HCT116 (cell line): ENCODE measurements at regions not wholly inside any gene's neighbourhood (a gene's known extent, or its start where the extent isn't known, plus 50 kb on each side); places are given as distances from the start of the nearest gene placed in this dataset.

Source experiments
- ATAC-seq: fragments of 200-7000 bp; cut with Tn5 transposase; 2 replicates; pipeline ENCODE4 v1.9.1; 2020; ENCODE audit warnings: mild to moderate bottlenecking, moderate library complexity
- BruUV-seq: library from RNA; stranded (reverse); fragments of 400-500 nt; replicated peaks from 2 replicates; lab custom pipeline; 2021; lab: Mats Ljungman, UMichigan
- CTCF ChIA-PET: fragments of 300-600 bp; sonication (Branson Sonifier 250); formaldehyde crosslinking; loops from one replicate; lab custom pipeline; 2021; ENCODE audit warnings: antibody characterized with exemption; lab: Charles Lee
- POLR2A ChIA-PET: fragments of 300-600, 350-600 bp; sonication (Branson Sonifier 250); formaldehyde crosslinking; loops from one replicate; lab custom pipeline; 2021; ENCODE audit warnings: antibody characterized with exemption; lab: Charles Lee
- RAD21 ChIA-PET, 2 experiments: fragments of 300-600 bp; sonication (Branson Sonifier 250); formaldehyde crosslinking; loops; one replicate each; lab custom pipeline; 2023; ENCODE audit warnings: low total read pairs in 2 of 2; ENCODE audit not compliant: uncharacterized antibody in 2 of 2, unreplicated experiment in 2 of 2, low non-redundant PET in 1 of 2; lab: Charles Lee
- DNase-seq: peaks from one replicate; pipeline ENCODE4 v3.0.0-alpha.2; 2010; ENCODE audit warnings: low read depth, low spot score
- H2AFZ ChIP-seq: fragments of 200-600 bp; shearing (Covaris generic), sonication (generic); 2 replicates; pipeline ENCODE4 v1.6.1; 2017; ENCODE audit warnings: low read depth, mixed run types, mixed read lengths, antibody characterized with exemption, low read length; ENCODE audit not compliant: poor library complexity, severe bottlenecking
- H3K27ac ChIP-seq: 2 replicates; pipeline ENCODE4 v1.5.1; 2012; ENCODE audit warnings: low read depth, low read length
- H3K27me3 ChIP-seq: fragments of 200-600 bp; sonication (generic); 2 replicates; pipeline ENCODE4 v1.6.1; 2016; ENCODE audit warnings: mixed run types, low read length, mixed read lengths; ENCODE audit not compliant: insufficient read depth
- H3K36me3 ChIP-seq, 2 experiments: fragments of 200-500 bp in 1 of 2; fragments of 200-600 bp in 1 of 2; sonication (Bioruptor generic) in 1 of 2; sonication (generic) in 1 of 2; 2 replicates each; pipeline versions ENCODE4 v1.5.1 to v1.6.1; 2014 to 2016; ENCODE audit warnings: low read length in 2 of 2, inconsistent platforms in 1 of 2, mixed read lengths in 1 of 2, mixed run types in 1 of 2; ENCODE audit not compliant: insufficient read depth in 2 of 2, control insufficient read depth in 1 of 2
- H3K4me1 ChIP-seq, 2 experiments: fragments of 200-600 bp in 1 of 2; sonication (generic) in 1 of 2; 2 replicates each; pipeline versions ENCODE4 v1.5.1 to v1.6.1; 2012 to 2017; ENCODE audit warnings: low read length in 2 of 2, inconsistent platforms in 1 of 2, mild to moderate bottlenecking in 1 of 2, mixed read lengths in 1 of 2, mixed run types in 1 of 2, moderate library complexity in 1 of 2; ENCODE audit not compliant: insufficient read depth in 2 of 2, control insufficient read depth in 1 of 2
- H3K4me2 ChIP-seq: fragments of 200-600 bp; sonication (generic); 2 replicates; pipeline ENCODE4 v1.6.1; 2017; ENCODE audit warnings: mixed run types, low read length, mixed read lengths
- H3K4me3 ChIP-seq, 2 experiments: fragments of 200-600 bp in 1 of 2; sonication (generic) in 1 of 2; replicated peaks in 1 of 2; 2 replicates each; pipeline ENCODE4 v1.5.1; 2011 to 2016; ENCODE audit warnings: low read length in 2 of 2, control low read depth in 1 of 2, low read depth in 1 of 2, mild to moderate bottlenecking in 1 of 2, mixed read lengths in 1 of 2, mixed run types in 1 of 2
- H3K79me2 ChIP-seq: fragments of 200-600 bp; sonication (generic); 2 replicates; pipeline ENCODE4 v1.6.1; 2017; ENCODE audit warnings: mild to moderate bottlenecking, mixed run types, low read length, moderate library complexity, mixed read lengths; ENCODE audit not compliant: insufficient read depth
- H3K9ac ChIP-seq: fragments of 200-600 bp; sonication (generic); 2 replicates; pipeline ENCODE4 v1.6.1; 2016; ENCODE audit warnings: low read length, mixed read lengths
- H3K9me2 ChIP-seq: fragments of 200-600 bp; sonication (generic), shearing (Covaris generic); 2 replicates; pipeline ENCODE4 v1.6.1; 2017; ENCODE audit warnings: mixed run types, mild to moderate bottlenecking, moderate library complexity; ENCODE audit not compliant: insufficient read depth
- H3K9me3 ChIP-seq, 2 experiments: fragments of 200-500 bp in 1 of 2; fragments of 200-600 bp in 1 of 2; sonication (Bioruptor generic) in 1 of 2; sonication (generic) in 1 of 2; 2 replicates each; pipeline ENCODE4 v1.6.1; 2014 to 2017; ENCODE audit warnings: low read length in 2 of 2, mixed read lengths in 2 of 2, inconsistent platforms in 1 of 2, low read depth in 1 of 2, mild to moderate bottlenecking in 1 of 2, mixed run types in 1 of 2, moderate library complexity in 1 of 2; ENCODE audit not compliant: control insufficient read depth in 1 of 2, insufficient read depth in 1 of 2
- H4K20me1 ChIP-seq: fragments of 200-600 bp; sonication (generic), shearing (Covaris generic); 2 replicates; pipeline ENCODE4 v1.6.1; 2017; ENCODE audit warnings: mixed run types, mild to moderate bottlenecking, moderate library complexity; ENCODE audit not compliant: insufficient read depth
- CBX3 ChIP-seq: IDR thresholded peaks from 2 replicates; pipeline ENCODE4 v1.6.1; 2012; ENCODE audit warnings: low read depth
- CTCF ChIP-seq, 3 experiments: fragments of 200-600 bp in 1 of 3; sonication (generic) in 1 of 3; IDR thresholded peaks in 2 of 3; conservative IDR thresholded peaks in 1 of 3; 2 replicates each; pipeline ENCODE4 v1.5.1; 2012 to 2017; ENCODE audit warnings: low read depth in 2 of 3, low read length in 2 of 3, antibody characterized with exemption in 1 of 3, borderline replicate concordance in 1 of 3, control low read depth in 1 of 3, mild to moderate bottlenecking in 1 of 3, mixed read lengths in 1 of 3, mixed run types in 1 of 3, moderate library complexity in 1 of 3; ENCODE audit not compliant: insufficient read depth in 1 of 3
- EZH2 ChIP-seq: fragments of 200-600 bp; sonication (generic); IDR thresholded peaks from 2 replicates; pipeline ENCODE4 v1.6.1; 2017; ENCODE audit warnings: antibody characterized with exemption, mixed run types
- EZH2phosphoT487 ChIP-seq: fragments of 200-600 bp; IDR thresholded peaks from 2 replicates; pipeline ENCODE4 v1.6.1; 2018; ENCODE audit warnings: antibody characterized with exemption, borderline replicate concordance
- FOSL1 ChIP-seq: IDR thresholded peaks from 2 replicates; pipeline ENCODE4 v1.6.1; 2012; ENCODE audit warnings: low read depth
- JUND ChIP-seq: IDR thresholded peaks from 2 replicates; pipeline ENCODE4 v1.6.1; 2012
- RAD21 ChIP-seq: IDR thresholded peaks from 2 replicates; pipeline ENCODE4 v1.6.1; 2012; ENCODE audit warnings: low read depth, mild to moderate bottlenecking
- REST ChIP-seq: IDR thresholded peaks from 2 replicates; pipeline ENCODE4 v1.6.1; 2012; ENCODE audit warnings: low read depth
- SP1 ChIP-seq: IDR thresholded peaks from 2 replicates; pipeline ENCODE4 v1.6.1; 2012; ENCODE audit warnings: low read depth
- SRF ChIP-seq: IDR thresholded peaks from 2 replicates; pipeline ENCODE4 v1.6.1; 2012; ENCODE audit warnings: low read depth
- YY1 ChIP-seq: IDR thresholded peaks from 2 replicates; pipeline ENCODE4 v1.6.1; 2011; ENCODE audit warnings: low read length, low read depth, moderate library complexity, mild to moderate bottlenecking; ENCODE audit not compliant: insufficient replicate concordance; ENCODE audit errors: extremely low read depth
- ZBTB33 ChIP-seq: IDR thresholded peaks from 2 replicates; pipeline ENCODE4 v1.6.1; 2011; ENCODE audit warnings: mild to moderate bottlenecking, low read length, moderate library complexity; ENCODE audit not compliant: insufficient replicate concordance; ENCODE audit errors: extremely low read depth
- ZNF274 ChIP-seq: fragments of 200-500 bp; sonication (Bioruptor generic); IDR thresholded peaks from 2 replicates; pipeline ENCODE4 v1.6.1; 2014; ENCODE audit warnings: mild to moderate bottlenecking, low read depth, low read length, inconsistent platforms
- intact Hi-C: fragments of 100-400 bp; cut with micrococcal nuclease; formaldehyde crosslinking; loops from 2 replicates; pipeline ENCODE4 v1.10.0; 2022

- H3K9me2 ChIP-seq, result no peaks in the 10 kb centered on the region
- intact Hi-C loops, result no loop called here
- no peak overlapping the region for H2AFZ ChIP-seq
- TF ChIP-seq FOSL1 (no peak), JUND (no peak), SP1 (no peak)
- no peaks in the 10 kb centered on the region for H3K9me3 ChIP-seq
- DNase-seq (no peak), ATAC-seq (no peak)
- no peak overlapping the region for H3K27ac ChIP-seq
- H3K4me3 ChIP-seq, result no peak overlapping the region
- H3K4me2 ChIP-seq, result no peak overlapping the region
- POLR2A ChIA-PET, result no interaction called here
- H3K27me3 ChIP-seq, result peaks cover 4% of the 10 kb centered on the region; the same call in 1 of the 2 replicates
- H3K36me3 ChIP-seq, result no peaks in the 10 kb centered on the region
- H4K20me1 ChIP-seq, result no peaks in the 10 kb centered on the region; the same call in 1 of the 2 replicates
- no TSS peak for BruUV-seq
- no peaks in the 10 kb centered on the region for H3K79me2 ChIP-seq
- H3K4me1 ChIP-seq, result no peaks in the 10 kb centered on the region
- H3K9ac ChIP-seq, result no peak overlapping the region
- CTCF ChIA-PET, result no interaction called here
- RAD21 ChIA-PET, result no interaction called here
These were observed 407.0 kb downstream of the KCTD16 start for GRCh38 chr5:144577676-144578075.

- DNase-seq (no peak), ATAC-seq (no peak)
- ChIA-PET CTCF (no interaction called here), RAD21 (no interaction called here), POLR2A (no interaction called here)
- Histone ChIP-seq H3K79me2 (no peaks in the 10 kb centered on the region), H3K36me3 (no peaks in the 10 kb centered on the region), H3K27me3 (peaks cover 4% of the 10 kb centered on the region; the same call in 1 of the 2 replicates), H3K27ac (no peak overlapping the region), H4K20me1 (no peaks in the 10 kb centered on the region; the same call in 1 of the 2 replicates), H2AFZ (no peak overlapping the region), H3K4me3 (no peak overlapping the region), H3K9me2 (no peaks in the 10 kb centered on the region), H3K9ac (no peak overlapping the region), H3K9me3 (no peaks in the 10 kb centered on the region), H3K4me1 (no peaks in the 10 kb centered on the region), H3K4me2 (no peak overlapping the region)
- intact Hi-C loops, result no loop called here
- BruUV-seq, result no TSS peak
- TF ChIP-seq SRF, result no peak
- no peak for TF ChIP-seq RAD21
- TF ChIP-seq SP1, result no peak
- no peak for TF ChIP-seq ZBTB33
- no peak for TF ChIP-seq ZNF274
- no peak for TF ChIP-seq JUND
- no peak for TF ChIP-seq REST
- TF ChIP-seq CTCF (IDR thresholded peaks at IDR 0.05 in 2 of 3, conservative IDR thresholded peaks at IDR 0.05 in 1 of 3; ENCODE audit: borderline replicate concordance in 1 of 3, insufficient read depth in 1 of 3, low read depth in 2 of 3, low read length in 2 of 3), result no peak
- no peak for TF ChIP-seq EZH2phosphoT487
- TF ChIP-seq CBX3, result no peak
- TF ChIP-seq EZH2, result no peak
- no peak for TF ChIP-seq YY1
These were observed 405.1 kb downstream of the KCTD16 start for GRCh38 chr5:144575736-144576135.
